ENCODE measurements at regions not wholly inside any gene's neighbourhood (a gene's known extent, or its start where the extent isn't known, plus 50 kb on each side); places are given as distances from the start of the nearest gene placed in this dataset.
"Not testable (repeated sequence)": the region's sequence is repeated elsewhere in the genome, so short reads cannot be mapped to it uniquely, and the experiment has no call there.

DNA sequence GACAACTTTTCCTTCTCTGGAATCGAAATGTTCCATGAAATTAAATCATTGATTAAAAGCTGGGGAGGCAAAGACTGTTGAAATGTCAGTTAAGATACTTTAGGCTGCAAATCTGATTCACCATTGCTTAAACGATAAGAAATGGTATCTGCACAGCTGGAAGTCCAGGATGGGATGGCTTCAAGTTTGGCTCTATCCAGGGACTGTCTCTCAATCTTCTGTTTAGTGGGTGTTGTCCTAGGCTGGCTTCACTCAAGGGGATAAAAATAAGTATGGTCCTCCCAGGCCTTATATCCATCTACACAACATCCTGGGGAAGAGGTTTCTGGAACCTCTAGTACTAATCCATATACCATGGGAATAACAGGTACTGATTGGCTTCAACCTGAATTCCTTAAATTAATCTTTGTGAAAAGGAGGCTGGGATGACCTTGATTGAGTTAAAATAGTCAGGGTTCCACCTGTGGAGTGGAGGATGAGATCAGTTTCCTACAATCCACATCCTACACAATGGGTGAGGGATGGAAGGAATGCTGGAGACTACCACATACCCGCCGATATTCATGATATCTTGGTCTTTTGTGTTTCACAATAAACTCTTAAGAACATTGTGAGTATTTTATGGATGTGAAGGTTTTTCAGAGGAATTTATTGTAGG, 156.0 kb upstream of the L3MBTL4 start:
- H3K36me3 Mint-ChIP-seq, result no peaks in the 10 kb centered on the region
- H3K27ac Mint-ChIP-seq, result no peak overlapping the region
- peaks cover 3% of the 10 kb centered on the region for H3K9me3 Mint-ChIP-seq
- ATAC-seq (ENCODE audit: low read depth) (no peak), DNase-seq (ENCODE audit: low spot score in 2 of 2) (no peak)
- H3K4me3 Mint-ChIP-seq, result no peak overlapping the region
- no peaks in the 10 kb centered on the region for H3K27me3 Mint-ChIP-seq
- no peaks in the 10 kb centered on the region for H3K4me1 Mint-ChIP-seq

DNA sequence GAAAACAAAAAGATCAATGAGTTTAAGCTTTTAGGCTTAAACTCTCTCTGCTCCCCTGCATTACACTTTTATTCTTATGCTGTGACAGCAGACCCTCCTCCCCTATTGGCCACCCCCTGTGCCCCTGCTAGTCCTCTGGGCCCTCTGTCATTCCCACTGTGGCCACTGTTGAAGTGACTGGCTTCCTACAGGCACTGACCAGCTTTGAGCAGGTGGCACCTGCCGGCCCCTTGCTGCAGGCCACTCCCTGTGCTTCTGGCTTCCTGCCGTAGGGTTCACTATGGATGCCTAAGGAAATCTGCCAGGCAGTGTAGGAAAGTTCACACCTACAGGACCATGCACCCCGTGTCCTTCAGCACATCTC, 156.5 kb upstream of the L3MBTL4 start:
- Mint-ChIP-seq H3K4me3 (no peak overlapping the region), H3K4me1 (no peaks in the 10 kb centered on the region), H3K27me3 (no peaks in the 10 kb centered on the region), H3K36me3 (no peaks in the 10 kb centered on the region), H3K9me3 (peaks cover 3% of the 10 kb centered on the region), H3K27ac (no peak overlapping the region)
- ATAC-seq (ENCODE audit: low read depth), result no peak
- no peak for DNase-seq (ENCODE audit: low spot score in 2 of 2)

DNA sequence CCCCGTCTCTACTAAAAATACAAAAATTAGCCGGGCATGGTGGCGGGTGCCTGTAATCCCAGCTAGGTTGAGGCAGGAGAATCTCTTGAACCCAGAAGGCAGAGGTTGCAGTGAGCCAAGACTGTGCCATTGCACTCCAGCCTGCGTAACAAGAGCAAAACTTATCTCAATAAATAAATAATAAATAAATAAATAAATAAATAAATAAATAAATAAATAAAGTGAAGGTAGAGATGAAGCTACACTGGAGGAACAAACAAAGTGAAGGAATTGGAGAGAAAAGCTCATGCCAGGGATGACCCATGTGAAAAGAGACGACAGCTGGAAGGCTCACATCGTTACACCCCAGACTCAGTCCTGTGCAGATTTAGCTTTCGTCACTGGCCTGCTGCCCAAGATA, 157.3 kb upstream of the ARHGAP28 start:
- H3K27ac Mint-ChIP-seq; H3K4me3 Mint-ChIP-seq; H3K36me3 Mint-ChIP-seq; H3K9me3 Mint-ChIP-seq; H3K27me3 Mint-ChIP-seq; DNase-seq (ENCODE audit: low spot score in 2 of 2); H3K4me1 Mint-ChIP-seq; ATAC-seq (ENCODE audit: low read depth): not testable (repeated sequence)

DNA sequence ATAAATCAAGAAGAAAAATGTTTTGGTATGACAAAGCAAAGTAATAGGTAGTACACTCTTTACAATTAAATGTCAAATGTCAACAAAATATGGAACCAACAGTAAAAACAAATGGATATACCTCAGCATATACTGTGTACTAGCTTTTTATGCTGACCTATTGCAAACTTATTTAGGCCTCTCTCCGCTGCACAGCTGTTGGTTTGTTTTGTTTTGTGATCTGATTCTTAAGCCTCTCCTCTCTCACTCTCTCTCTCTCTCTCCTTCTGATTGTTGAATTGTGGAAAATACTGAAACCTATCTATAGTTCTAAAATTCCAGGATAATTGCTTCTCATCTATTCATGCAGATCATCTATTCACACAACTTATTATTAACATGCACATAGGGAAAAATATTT, 154.9 kb upstream of the ARHGAP28 start:
- Mint-ChIP-seq H3K36me3 (no peaks in the 10 kb centered on the region), H3K4me1 (no peaks in the 10 kb centered on the region), H3K9me3 (peaks cover 2% of the 10 kb centered on the region), H3K27ac (no peak overlapping the region), H3K4me3 (no peak overlapping the region), H3K27me3 (no peaks in the 10 kb centered on the region)
- DNase-seq (ENCODE audit: low spot score in 2 of 2) (no peak), ATAC-seq (ENCODE audit: low read depth) (no peak)

DNA sequence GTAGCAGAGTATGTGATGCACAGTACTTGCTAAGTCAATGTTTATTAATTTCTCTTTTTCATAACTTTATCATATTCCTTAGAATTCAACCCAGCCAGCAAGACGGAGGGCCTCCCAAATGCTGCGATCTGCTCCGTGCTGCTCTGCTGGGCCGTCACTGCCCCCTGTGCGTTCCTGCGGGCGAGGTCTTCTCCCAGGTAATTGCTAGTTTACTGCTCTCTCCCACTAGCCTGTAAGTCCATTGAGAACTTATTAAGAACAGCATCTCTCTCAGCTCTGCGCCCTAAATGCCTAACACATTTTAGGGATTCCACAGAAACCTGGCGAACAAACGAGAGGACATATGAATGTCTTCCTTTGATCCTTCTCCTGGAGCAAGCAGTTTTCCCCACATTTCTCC, 153.6 kb upstream of the ARHGAP28 start:
- no peak overlapping the region for H3K27ac Mint-ChIP-seq
- DNase-seq (ENCODE audit: low spot score in 2 of 2), result no peak
- no peaks in the 10 kb centered on the region for H3K4me1 Mint-ChIP-seq
- H3K4me3 Mint-ChIP-seq, result no peak overlapping the region
- H3K27me3 Mint-ChIP-seq, result no peaks in the 10 kb centered on the region
- no peak for ATAC-seq (ENCODE audit: low read depth)
- H3K36me3 Mint-ChIP-seq, result no peaks in the 10 kb centered on the region
- H3K9me3 Mint-ChIP-seq, result peaks cover 2% of the 10 kb centered on the region

DNA sequence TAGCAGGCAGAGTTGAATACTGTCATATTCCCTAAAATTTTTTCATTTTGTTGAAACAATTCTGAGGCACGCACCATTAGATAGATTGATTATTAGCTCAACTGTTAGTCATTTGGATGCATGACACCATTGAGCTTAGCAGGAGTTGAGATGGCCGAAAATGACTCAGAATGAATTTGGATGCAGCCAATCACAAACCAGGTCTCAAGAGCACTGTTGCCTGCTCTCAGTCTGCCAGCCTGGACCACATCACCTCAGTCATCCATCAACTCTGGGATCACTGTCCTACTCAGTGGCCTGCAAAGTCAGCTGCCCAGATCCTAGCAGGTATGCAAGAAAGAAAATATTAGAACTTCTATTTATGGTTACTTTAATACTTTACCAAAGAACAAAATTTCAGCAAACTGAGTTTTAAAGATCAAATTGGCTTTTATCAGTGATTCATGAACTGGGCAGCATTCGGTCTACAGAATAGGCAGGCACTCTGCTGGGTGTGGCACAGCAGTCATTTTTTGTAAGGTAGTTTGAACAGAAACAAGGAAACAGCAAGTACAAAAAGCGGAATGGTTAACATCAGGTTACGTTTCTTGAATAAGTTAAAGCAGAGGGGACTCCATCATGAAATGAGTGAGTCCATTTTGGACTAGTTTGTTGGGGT, 152.7 kb upstream of the ARHGAP28 start:
- DNase-seq (ENCODE audit: low spot score in 2 of 2) (no peak), ATAC-seq (ENCODE audit: low read depth) (no peak)
- H3K4me3 Mint-ChIP-seq, result no peak overlapping the region
- H3K27ac Mint-ChIP-seq, result no peak overlapping the region
- H3K36me3 Mint-ChIP-seq, result no peaks in the 10 kb centered on the region
- peaks cover 7% of the 10 kb centered on the region for H3K9me3 Mint-ChIP-seq
- H3K27me3 Mint-ChIP-seq, result no peaks in the 10 kb centered on the region
- no peaks in the 10 kb centered on the region for H3K4me1 Mint-ChIP-seq

DNA sequence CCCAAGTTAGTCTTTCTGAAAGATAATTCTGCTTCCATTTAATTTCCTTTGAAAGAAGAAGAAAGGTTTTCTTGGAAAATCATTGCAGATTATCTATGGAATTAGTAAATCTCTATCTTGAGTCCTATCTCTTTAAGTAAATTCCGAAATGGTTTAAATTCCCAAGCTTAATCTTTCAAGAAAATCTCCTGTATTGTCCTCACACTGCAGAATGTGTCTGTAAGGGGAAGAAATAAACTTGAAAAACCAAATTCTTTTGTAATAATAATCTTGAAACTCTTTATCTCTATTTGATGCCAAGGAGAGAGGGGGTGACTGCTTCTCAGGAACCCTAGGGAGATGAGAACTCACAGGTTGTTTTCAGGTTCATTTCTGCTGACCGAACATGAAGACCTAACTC, 150.8 kb upstream of the ARHGAP28 start:
- H3K9me3 Mint-ChIP-seq, result peaks cover 8% of the 10 kb centered on the region
- H3K27me3 Mint-ChIP-seq, result no peaks in the 10 kb centered on the region
- DNase-seq (ENCODE audit: low spot score in 2 of 2) (no peak), ATAC-seq (ENCODE audit: low read depth) (no peak)
- no peaks in the 10 kb centered on the region for H3K36me3 Mint-ChIP-seq
- H3K27ac Mint-ChIP-seq, result no peak overlapping the region
- no peaks in the 10 kb centered on the region for H3K4me1 Mint-ChIP-seq
- H3K4me3 Mint-ChIP-seq, result no peak overlapping the region

DNA sequence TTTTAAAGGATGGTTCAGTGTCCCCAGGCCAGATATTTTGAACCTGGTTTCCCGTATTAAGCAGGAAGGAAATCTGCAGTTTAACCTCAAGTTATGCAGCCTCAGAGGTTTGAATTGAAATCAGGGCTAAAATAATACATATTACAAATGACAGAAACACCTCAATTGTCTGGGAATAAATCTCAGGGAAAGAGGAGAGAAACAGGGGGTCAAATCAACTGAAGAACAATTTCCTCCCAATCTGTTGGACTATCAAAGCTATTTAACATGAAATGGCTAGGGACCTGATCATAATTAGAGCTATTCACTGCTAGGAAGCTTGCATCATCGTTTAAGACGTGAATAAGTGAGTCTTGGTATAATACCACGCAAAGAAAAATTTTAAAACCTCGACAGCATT, 150.0 kb upstream of the ARHGAP28 start:
- no peaks in the 10 kb centered on the region for H3K27me3 Mint-ChIP-seq
- H3K4me1 Mint-ChIP-seq, result no peaks in the 10 kb centered on the region
- DNase-seq (ENCODE audit: low spot score in 2 of 2) (no peak), ATAC-seq (ENCODE audit: low read depth) (no peak)
- H3K9me3 Mint-ChIP-seq, result peaks cover 13% of the 10 kb centered on the region
- H3K27ac Mint-ChIP-seq, result no peak overlapping the region
- H3K36me3 Mint-ChIP-seq, result no peaks in the 10 kb centered on the region
- no peak overlapping the region for H3K4me3 Mint-ChIP-seq

DNA sequence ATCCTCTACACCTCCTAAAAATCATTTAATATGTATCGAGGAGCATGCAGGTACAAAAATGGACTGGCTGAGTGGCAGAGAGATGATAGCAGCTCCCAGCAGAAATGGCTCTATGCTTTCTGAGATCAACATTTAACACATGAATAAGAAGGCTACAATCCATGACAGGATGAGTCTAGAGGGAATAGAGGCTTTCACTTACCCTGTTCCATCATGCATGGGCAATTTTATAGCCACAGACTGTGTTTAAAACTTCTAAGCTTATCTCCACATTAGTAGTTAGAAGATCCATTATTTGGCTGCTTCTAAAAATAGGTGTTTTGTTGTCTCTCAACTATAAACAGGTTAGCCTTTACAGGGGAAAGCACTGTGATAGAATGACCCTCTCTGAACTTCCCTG, 149.1 kb upstream of the ARHGAP28 start:
- Mint-ChIP-seq H3K27ac (no peak overlapping the region), H3K27me3 (no peaks in the 10 kb centered on the region), H3K36me3 (no peaks in the 10 kb centered on the region), H3K4me1 (no peaks in the 10 kb centered on the region), H3K9me3 (peaks cover 16% of the 10 kb centered on the region), H3K4me3 (no peak overlapping the region)
- no peak for DNase-seq (ENCODE audit: low spot score in 2 of 2)
- no peak for ATAC-seq (ENCODE audit: low read depth)

DNA sequence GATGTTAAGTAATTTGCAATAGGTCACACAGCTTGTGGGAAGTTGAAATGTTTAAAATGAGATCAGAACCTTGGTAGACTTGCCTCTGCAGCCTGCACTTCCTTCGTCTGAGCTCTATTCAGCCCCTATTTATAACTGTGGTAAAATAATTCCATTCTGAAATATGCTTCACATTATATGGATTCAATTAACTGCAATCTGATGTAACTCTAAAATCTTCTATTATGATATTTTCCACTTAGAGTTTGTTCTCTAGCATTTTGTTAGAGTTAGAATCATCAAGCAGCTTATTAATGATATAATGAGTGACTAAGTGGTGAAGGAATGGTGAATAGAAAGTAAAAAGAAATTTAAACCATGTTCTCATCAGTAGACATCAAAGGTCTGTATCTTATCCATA, 139.6 kb upstream of the ARHGAP28 start:
- H3K9me3 Mint-ChIP-seq, result peaks cover 5% of the 10 kb centered on the region
- no peak for ATAC-seq (ENCODE audit: low read depth)
- no peaks in the 10 kb centered on the region for H3K4me1 Mint-ChIP-seq
- DNase-seq (ENCODE audit: low spot score in 2 of 2), result no peak
- no peak overlapping the region for H3K27ac Mint-ChIP-seq
- H3K4me3 Mint-ChIP-seq, result no peak overlapping the region
- no peaks in the 10 kb centered on the region for H3K27me3 Mint-ChIP-seq
- H3K36me3 Mint-ChIP-seq, result no peaks in the 10 kb centered on the region

DNA sequence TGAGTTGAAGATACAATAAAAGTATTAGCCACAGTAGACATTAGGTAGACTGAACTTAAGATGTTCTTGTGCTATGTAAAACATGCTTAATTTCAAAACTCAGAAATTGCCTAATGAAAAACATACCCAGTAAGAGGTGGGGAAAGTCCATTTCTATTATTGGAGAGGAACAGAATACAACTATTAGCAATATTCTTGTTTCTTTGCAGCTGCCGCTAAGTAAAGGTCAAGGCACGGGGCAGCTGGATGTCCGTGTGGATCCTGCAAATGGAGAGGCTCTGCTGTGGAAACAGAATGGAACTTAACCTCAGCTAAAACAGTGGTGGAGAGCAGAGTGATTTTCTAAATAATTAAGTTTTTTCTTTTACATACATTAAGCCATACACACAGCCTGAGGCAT, 139.2 kb upstream of the ARHGAP28 start:
- no peak for DNase-seq (ENCODE audit: low spot score in 2 of 2)
- no peak for ATAC-seq (ENCODE audit: low read depth)
- no peaks in the 10 kb centered on the region for H3K36me3 Mint-ChIP-seq
- H3K27me3 Mint-ChIP-seq, result no peaks in the 10 kb centered on the region
- H3K9me3 Mint-ChIP-seq, result peaks cover 7% of the 10 kb centered on the region
- H3K4me3 Mint-ChIP-seq, result no peak overlapping the region
- H3K27ac Mint-ChIP-seq, result no peak overlapping the region
- no peaks in the 10 kb centered on the region for H3K4me1 Mint-ChIP-seq

DNA sequence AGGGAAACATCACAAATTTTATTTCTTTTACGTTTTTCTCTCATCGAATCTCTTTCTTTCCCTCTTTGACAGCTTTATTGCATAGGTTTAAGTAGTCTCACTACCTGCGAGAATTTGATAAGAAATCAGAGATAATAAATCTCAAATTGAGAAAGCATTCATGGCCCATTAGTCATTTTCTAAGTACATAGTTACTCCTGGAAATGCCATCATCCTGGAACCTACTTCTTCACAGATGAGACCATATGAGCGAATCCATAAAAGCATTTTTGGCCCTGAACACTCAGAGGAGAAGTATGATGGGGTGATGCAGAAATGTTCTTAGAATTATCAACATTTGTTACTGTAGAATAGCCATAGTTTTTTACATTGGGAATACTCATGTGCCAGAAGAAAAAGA, 138.0 kb upstream of the ARHGAP28 start:
- Mint-ChIP-seq H3K27ac (no peak overlapping the region), H3K27me3 (no peaks in the 10 kb centered on the region), H3K4me1 (no peaks in the 10 kb centered on the region), H3K36me3 (no peaks in the 10 kb centered on the region), H3K9me3 (peaks cover 7% of the 10 kb centered on the region), H3K4me3 (no peak overlapping the region)
- DNase-seq (ENCODE audit: low spot score in 2 of 2) (no peak), ATAC-seq (ENCODE audit: low read depth) (no peak)

DNA sequence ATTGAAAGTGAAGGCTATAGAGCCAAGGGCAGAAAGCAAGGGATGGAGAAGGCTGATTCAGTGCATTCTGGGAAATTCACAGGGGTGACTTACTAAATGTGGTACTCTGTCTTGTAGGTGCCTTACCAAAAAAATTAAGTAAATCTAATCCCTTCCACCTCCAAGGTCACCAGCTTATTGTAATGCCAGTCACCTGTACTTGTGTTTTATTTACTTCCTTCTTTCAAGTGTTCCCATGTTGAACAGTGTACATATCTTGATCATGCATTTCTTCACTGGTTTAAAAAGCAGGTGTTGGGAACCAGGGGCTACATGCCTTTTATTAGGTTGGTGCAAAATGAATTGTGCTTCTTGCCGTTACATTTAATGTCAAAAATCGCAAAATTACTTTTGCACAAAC, 137.0 kb upstream of the ARHGAP28 start:
- Mint-ChIP-seq H3K4me1 (no peaks in the 10 kb centered on the region), H3K9me3 (peaks cover 5% of the 10 kb centered on the region), H3K27ac (no peak overlapping the region), H3K4me3 (no peak overlapping the region), H3K36me3 (no peaks in the 10 kb centered on the region), H3K27me3 (no peaks in the 10 kb centered on the region)
- ATAC-seq (ENCODE audit: low read depth) (no peak), DNase-seq (ENCODE audit: low spot score in 2 of 2) (no peak)

DNA sequence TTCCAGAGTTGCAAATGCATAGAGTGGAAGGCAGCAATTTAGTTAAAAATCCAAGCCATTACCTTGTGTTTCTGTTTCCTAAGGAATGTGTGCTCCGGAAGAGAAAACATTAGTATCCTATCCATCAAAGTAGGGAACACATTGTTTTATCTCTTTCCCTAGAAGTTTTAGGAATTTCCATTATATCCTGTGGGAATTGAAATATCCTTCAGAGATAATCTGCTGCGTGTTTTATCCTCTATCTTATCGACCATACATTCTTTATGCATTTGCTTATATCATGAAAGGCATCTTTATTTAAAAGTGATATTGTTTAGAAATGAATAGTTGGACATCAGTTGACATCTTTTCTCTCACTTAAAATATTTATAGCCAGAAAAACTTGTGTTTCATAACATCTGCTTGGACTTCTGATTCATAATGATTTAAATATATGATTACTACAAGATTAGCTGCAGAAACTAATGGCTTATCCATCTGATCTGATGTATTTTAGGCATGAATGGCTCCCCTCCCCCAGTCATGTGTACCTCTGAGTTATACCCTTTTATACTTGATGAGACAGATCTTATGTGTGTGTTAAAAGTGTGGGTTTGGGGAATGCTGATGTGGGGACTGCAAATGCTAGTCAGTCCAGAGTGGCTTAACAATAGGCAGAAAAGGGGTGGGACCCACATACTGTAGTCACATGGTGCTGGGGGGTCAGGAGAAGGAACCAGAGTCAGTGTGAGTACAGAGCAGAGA, 136.2 kb upstream of the ARHGAP28 start:
- no peaks in the 10 kb centered on the region for H3K27me3 Mint-ChIP-seq
- ATAC-seq (ENCODE audit: low read depth) (no peak), DNase-seq (ENCODE audit: low spot score in 2 of 2) (no peak)
- peaks cover 3% of the 10 kb centered on the region for H3K9me3 Mint-ChIP-seq
- H3K36me3 Mint-ChIP-seq, result no peaks in the 10 kb centered on the region
- no peak overlapping the region for H3K4me3 Mint-ChIP-seq
- H3K4me1 Mint-ChIP-seq, result no peaks in the 10 kb centered on the region
- H3K27ac Mint-ChIP-seq, result no peak overlapping the region

DNA sequence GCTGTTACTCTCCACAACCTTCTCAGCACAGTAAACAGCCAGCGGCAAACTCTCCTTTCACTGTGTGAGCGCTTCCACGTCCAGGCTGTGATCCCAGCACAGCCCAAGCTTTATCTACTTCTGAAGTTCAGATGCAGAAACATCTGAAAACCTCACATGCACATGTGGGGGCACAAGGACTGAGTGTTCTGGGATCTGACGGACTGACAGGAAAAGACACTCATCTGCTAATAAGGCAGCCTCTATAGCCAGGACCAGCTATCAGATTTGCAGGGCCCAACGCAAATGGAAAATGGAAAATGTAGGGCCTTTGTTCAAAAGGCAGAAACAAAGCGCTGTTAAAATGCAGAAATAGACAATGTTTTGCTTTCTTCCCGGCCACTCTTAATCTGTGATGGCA, 133.8 kb upstream of the ARHGAP28 start:
- no peak for ATAC-seq (ENCODE audit: low read depth)
- no peaks in the 10 kb centered on the region for H3K27me3 Mint-ChIP-seq
- H3K27ac Mint-ChIP-seq, result no peak overlapping the region
- H3K36me3 Mint-ChIP-seq, result no peaks in the 10 kb centered on the region
- no peak for DNase-seq (ENCODE audit: low spot score in 2 of 2)
- H3K4me3 Mint-ChIP-seq, result no peak overlapping the region
- H3K4me1 Mint-ChIP-seq, result no peaks in the 10 kb centered on the region
- peaks cover 3% of the 10 kb centered on the region for H3K9me3 Mint-ChIP-seq

All from memory B cell (primary cell).